GM21737 (cell line): ENCODE measurements at regions not wholly inside any gene's neighbourhood (a gene's known extent, or its start where the extent isn't known, plus 50 kb on each side); places are given as distances from the start of the nearest gene placed in this dataset.

Experiments used
- ATAC-seq: cut with Tn5 transposase; IDR thresholded peaks from one replicate; pipeline ENCODE4 v1.9.1; 2021; ENCODE audit warnings: mild to moderate bottlenecking, moderate library complexity; ENCODE audit not compliant: unreplicated experiment

- no peak for ATAC-seq
Measured at GRCh38 chr3:144286235-144286910, 314.8 kb downstream of the DIPK2A start.

GRCh38 chr3:144287001-144287400 lies 315.4 kb downstream of the DIPK2A start:
- ATAC-seq = no peak

- no peak for ATAC-seq
Measured at GRCh38 chr3:144289057-144289456, 317.4 kb downstream of the DIPK2A start.

GRCh38 chr3:144294659-144295538 lies 323.3 kb downstream of the DIPK2A start:
- ATAC-seq = peak; percentile 66

- ATAC-seq = no peak
Measured at GRCh38 chr3:144295613-144296012, 324.0 kb downstream of the DIPK2A start.

- ATAC-seq = no peak
Measured at GRCh38 chr3:144296808-144297207, 325.2 kb downstream of the DIPK2A start.

GRCh38 chr3:144301863-144302262 lies 330.2 kb downstream of the DIPK2A start:
- no peak for ATAC-seq

- no peak for ATAC-seq
Measured at GRCh38 chr3:144307951-144308350, 336.3 kb downstream of the DIPK2A start.

- ATAC-seq = no peak
Measured at GRCh38 chr3:144308396-144308795, 336.8 kb downstream of the DIPK2A start.

- ATAC-seq = no peak
Measured at GRCh38 chr3:144312702-144313101, 341.1 kb downstream of the DIPK2A start.

GRCh38 chr3:144314946-144315345 lies 343.3 kb downstream of the DIPK2A start:
- no peak for ATAC-seq

GRCh38 chr3:144317961-144318360 lies 346.3 kb downstream of the DIPK2A start:
- ATAC-seq = no peak

GRCh38 chr3:144324076-144324475 lies 352.5 kb downstream of the DIPK2A start:
- no peak for ATAC-seq

GRCh38 chr3:144332868-144333267 lies 361.2 kb downstream of the DIPK2A start:
- ATAC-seq = no peak

GRCh38 chr3:144341471-144341870 lies 369.8 kb downstream of the DIPK2A start:
- no peak for ATAC-seq

GRCh38 chr3:144343343-144343742 lies 371.7 kb downstream of the DIPK2A start:
- no peak for ATAC-seq

- no peak for ATAC-seq
Measured at GRCh38 chr3:144343777-144344176, 372.2 kb downstream of the DIPK2A start.

- ATAC-seq = no peak
Measured at GRCh38 chr3:144344925-144345548, 373.4 kb downstream of the DIPK2A start.

GRCh38 chr3:144350125-144350524 lies 378.5 kb downstream of the DIPK2A start:
- ATAC-seq = no peak

- no peak for ATAC-seq
Measured at GRCh38 chr3:144351011-144351410, 379.4 kb downstream of the DIPK2A start.

GRCh38 chr3:144351773-144352365 lies 380.2 kb downstream of the DIPK2A start:
- no peak for ATAC-seq
